ENCODE measurements at regions not wholly inside any gene's neighbourhood (a gene's known extent, or its start where the extent isn't known, plus 50 kb on each side); places are given as distances from the start of the nearest gene placed in this dataset.

DNA sequence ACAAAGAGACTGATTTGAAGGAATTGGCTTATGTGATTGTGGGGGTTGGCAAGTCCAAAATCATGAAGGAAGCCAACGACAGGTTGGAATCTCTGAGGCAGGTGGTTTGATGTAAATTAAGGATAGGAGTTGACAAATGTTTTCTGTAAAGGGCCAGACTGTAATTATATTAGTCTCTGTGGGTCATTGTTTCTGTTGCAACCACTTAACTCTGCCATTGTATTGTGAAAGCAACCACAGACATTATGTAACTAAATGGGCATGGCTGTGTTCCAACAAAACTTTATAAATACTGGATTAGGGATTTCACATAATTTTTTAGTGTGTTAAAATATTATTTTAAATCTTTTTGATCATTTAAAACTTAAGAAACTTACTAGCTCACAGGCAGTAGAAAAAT, 199.2 kb upstream of the MYLIP start:
- no peaks in the 10 kb centered on the region for H3K4me1 Mint-ChIP-seq (ENCODE audit: low read depth)
- peaks cover 32% of the 10 kb centered on the region for H3K9me3 Mint-ChIP-seq (ENCODE audit: low read depth)
- no peak overlapping the region for H3K27ac Mint-ChIP-seq
- H3K27me3 Mint-ChIP-seq = peaks cover 15% of the 10 kb centered on the region
- H3K4me3 Mint-ChIP-seq (ENCODE audit: low read depth) = no peak overlapping the region
- DNase-seq (ENCODE audit: low spot score, unreplicated experiment) = no peak
- H3K36me3 Mint-ChIP-seq (ENCODE audit: insufficient read depth) = peaks cover 2% of the 10 kb centered on the region
- TF ChIP-seq, protein P1, sequence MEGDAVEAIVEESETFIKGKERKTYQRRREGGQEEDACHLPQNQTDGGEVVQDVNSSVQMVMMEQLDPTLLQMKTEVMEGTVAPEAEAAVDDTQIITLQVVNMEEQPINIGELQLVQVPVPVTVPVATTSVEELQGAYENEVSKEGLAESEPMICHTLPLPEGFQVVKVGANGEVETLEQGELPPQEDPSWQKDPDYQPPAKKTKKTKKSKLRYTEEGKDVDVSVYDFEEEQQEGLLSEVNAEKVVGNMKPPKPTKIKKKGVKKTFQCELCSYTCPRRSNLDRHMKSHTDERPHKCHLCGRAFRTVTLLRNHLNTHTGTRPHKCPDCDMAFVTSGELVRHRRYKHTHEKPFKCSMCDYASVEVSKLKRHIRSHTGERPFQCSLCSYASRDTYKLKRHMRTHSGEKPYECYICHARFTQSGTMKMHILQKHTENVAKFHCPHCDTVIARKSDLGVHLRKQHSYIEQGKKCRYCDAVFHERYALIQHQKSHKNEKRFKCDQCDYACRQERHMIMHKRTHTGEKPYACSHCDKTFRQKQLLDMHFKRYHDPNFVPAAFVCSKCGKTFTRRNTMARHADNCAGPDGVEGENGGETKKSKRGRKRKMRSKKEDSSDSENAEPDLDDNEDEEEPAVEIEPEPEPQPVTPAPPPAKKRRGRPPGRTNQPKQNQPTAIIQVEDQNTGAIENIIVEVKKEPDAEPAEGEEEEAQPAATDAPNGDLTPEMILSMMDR (IDR thresholded peaks at IDR 0.05; ENCODE audit: unreplicated experiment) = no peak

DNA sequence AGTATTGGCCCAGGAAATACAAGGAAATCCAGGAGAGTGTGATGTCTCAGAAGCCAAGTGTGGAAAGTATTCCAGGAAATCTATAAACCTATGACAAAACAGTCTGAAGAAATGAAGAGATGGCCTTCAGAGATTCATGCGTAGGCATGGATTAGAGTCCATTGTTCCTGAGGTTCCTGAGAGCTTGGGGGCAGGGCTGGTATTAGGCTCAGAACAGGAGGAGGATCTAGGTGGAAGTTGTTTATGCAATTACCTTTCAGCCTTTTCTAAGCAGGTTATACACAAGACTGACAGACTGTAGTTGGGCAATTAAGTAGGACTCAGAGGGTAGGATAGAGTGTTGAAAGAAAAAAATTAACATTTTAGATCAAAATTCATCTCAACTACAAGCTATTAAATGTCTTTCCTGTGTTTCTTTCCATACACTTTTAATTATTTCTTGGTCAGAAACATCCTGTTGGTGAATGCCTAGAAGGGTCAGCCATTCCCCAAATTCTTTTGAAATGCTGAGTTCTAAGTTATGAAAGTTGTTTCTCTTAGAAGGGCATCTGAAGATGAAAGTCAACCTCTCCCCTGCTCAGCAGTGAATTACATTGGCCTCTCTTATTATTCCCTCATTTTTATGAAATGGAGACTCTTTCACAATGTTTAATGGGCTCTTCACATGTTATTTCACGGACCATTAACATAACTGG, 201.2 kb upstream of the MYLIP start:
- H3K36me3 Mint-ChIP-seq (ENCODE audit: insufficient read depth) = peaks cover 2% of the 10 kb centered on the region
- no peak for DNase-seq (ENCODE audit: low spot score, unreplicated experiment)
- peaks cover 32% of the 10 kb centered on the region for H3K9me3 Mint-ChIP-seq (ENCODE audit: low read depth)
- H3K27ac Mint-ChIP-seq = no peak overlapping the region
- no peak overlapping the region for H3K4me3 Mint-ChIP-seq (ENCODE audit: low read depth)
- H3K27me3 Mint-ChIP-seq = peaks cover 13% of the 10 kb centered on the region
- TF ChIP-seq, protein P1 (IDR thresholded peaks at IDR 0.05; ENCODE audit: unreplicated experiment) = no peak
- no peaks in the 10 kb centered on the region for H3K4me1 Mint-ChIP-seq (ENCODE audit: low read depth)

DNA sequence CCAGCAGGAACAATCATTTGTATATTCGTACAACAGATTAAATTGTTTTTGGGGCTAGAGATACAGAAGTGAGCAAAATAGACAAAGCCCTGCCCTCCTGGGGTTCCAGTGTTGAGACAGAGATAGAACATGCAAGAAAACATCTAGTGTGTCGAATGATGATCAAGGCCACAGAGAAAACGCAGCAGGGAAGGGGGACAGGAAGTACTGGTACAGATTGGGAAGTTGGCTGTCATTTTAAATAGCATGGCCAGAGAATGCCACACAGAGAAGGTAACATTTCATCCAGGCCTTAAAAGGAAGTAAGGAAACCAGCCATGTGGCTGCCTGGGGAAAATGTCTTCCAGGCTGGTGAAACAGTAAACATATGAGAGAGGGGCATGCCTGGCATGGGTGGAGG, 202.6 kb upstream of the MYLIP start:
- Mint-ChIP-seq H3K4me1 (ENCODE audit: low read depth) (no peaks in the 10 kb centered on the region), H3K27me3 (peaks cover 13% of the 10 kb centered on the region), H3K27ac (no peak overlapping the region), H3K4me3 (ENCODE audit: low read depth) (no peak overlapping the region), H3K36me3 (ENCODE audit: insufficient read depth) (peaks cover 2% of the 10 kb centered on the region), H3K9me3 (ENCODE audit: low read depth) (peaks cover 24% of the 10 kb centered on the region)
- no peak for DNase-seq (ENCODE audit: low spot score, unreplicated experiment)
- TF ChIP-seq, protein P1 (IDR thresholded peaks at IDR 0.05; ENCODE audit: unreplicated experiment) = no peak

DNA sequence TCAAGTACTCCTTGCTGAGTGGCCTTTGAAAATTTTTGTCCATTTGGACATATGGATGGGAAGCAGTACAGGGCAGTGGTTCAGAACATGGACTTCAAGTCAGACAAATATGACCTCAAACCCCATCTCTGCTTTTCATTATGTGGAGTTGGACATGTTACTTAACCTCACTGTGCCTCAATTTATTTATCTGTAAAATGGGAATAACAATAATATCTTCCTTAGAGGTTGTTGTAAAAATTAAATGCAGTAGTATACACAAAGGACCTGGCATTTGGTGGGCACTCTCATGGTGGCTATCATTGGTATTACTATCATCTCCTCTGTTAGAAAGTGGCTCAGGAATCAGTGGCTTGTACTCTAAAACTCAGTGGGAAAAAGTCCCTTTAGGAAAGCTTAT, 204.0 kb upstream of the MYLIP start:
- H3K9me3 Mint-ChIP-seq (ENCODE audit: low read depth) = peaks cover 15% of the 10 kb centered on the region
- H3K27me3 Mint-ChIP-seq = peaks cover 13% of the 10 kb centered on the region
- no peak overlapping the region for H3K4me3 Mint-ChIP-seq (ENCODE audit: low read depth)
- no peak overlapping the region for H3K27ac Mint-ChIP-seq
- TF ChIP-seq, protein P1 (IDR thresholded peaks at IDR 0.05; ENCODE audit: unreplicated experiment) = no peak
- no peaks in the 10 kb centered on the region for H3K4me1 Mint-ChIP-seq (ENCODE audit: low read depth)
- H3K36me3 Mint-ChIP-seq (ENCODE audit: insufficient read depth) = no peaks in the 10 kb centered on the region
- no peak for DNase-seq (ENCODE audit: low spot score, unreplicated experiment)

DNA sequence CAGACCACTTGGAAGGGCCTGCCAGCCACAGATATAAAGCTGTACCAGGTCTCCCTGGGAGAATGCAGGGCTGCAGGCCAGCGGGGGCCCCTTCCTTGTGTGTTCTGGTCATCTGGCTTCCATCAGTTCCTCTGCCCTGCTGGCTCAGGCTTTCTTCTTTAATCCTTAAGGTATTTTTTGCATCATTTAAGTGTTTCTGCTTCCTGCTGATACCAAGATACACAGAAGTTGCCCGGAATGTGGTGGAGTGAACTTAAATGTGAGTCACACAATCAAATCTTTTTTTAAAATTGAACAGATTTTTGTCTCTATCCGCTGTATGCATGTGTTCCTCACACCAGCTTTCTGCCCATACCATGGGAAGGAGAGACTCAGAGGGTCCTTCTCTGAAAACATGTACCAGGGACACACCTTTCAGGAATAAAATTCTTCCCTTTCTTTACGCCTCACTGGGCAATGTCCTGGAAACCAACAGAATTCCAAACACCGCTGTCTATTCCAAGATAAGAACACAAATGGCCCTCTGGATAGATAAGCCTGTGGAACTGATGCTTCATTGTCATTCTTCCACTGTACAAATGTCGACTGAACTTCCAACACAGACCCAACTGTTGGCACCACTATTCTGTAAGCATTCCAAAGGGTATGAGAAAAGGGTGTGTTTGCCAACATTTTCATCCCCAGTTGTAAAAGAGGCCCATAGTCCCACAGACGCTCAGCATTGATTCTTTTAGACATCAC, 206.2 kb upstream of the MYLIP start:
- Mint-ChIP-seq H3K27ac (no peak overlapping the region), H3K9me3 (ENCODE audit: low read depth) (peaks cover 3% of the 10 kb centered on the region), H3K36me3 (ENCODE audit: insufficient read depth) (no peaks in the 10 kb centered on the region), H3K27me3 (peaks cover 16% of the 10 kb centered on the region), H3K4me1 (ENCODE audit: low read depth) (no peaks in the 10 kb centered on the region), H3K4me3 (ENCODE audit: low read depth) (no peak overlapping the region)
- TF ChIP-seq, protein P1 (IDR thresholded peaks at IDR 0.05; ENCODE audit: unreplicated experiment) = no peak
- DNase-seq (ENCODE audit: low spot score, unreplicated experiment) = no peak
